IMR-90 (cell line): ENCODE measurements at regions not wholly inside any gene's neighbourhood (a gene's known extent, or its start where the extent isn't known, plus 50 kb on each side); places are given as distances from the start of the nearest gene placed in this dataset.

Experiments
- ATAC-seq: fragments of 200-7000 bp; cut with Tn5 transposase; 2 replicates; pipeline ENCODE4 v1.9.1; 2020; ENCODE audit warnings: low read depth, mild to moderate bottlenecking, moderate library complexity
- BruUV-seq: library from RNA; stranded (reverse); fragments of 400-500 nt; replicated peaks from 2 replicates; lab custom pipeline; 2021; lab: Mats Ljungman, UMichigan
- CTCF ChIA-PET: fragments of 300-600 bp; formaldehyde crosslinking; extraction: SDS; loops from one replicate; lab custom pipeline; 2021; ENCODE audit warnings: antibody characterized with exemption; lab: Yijun Ruan, JAX
- POLR2A ChIA-PET: fragments of 300-600 bp; sonication (Branson Sonifier 250); formaldehyde crosslinking; loops from one replicate; lab custom pipeline; 2022; ENCODE audit warnings: antibody characterized with exemption; ENCODE audit not compliant: unreplicated experiment; lab: Charles Lee
- DNase-seq: peaks from one replicate; pipeline ENCODE4 v3.0.0; 2013
- H2AFZ ChIP-seq: replicated peaks from 2 replicates; pipeline ENCODE3; 2013; ENCODE audit warnings: low read length, mild to moderate bottlenecking; ENCODE audit not compliant: poor library complexity
- H2AK5ac ChIP-seq: 2 replicates; pipeline ENCODE4 v1.6.1; 2013; ENCODE audit warnings: low read depth, low read length, inconsistent platforms
- H2AK9ac ChIP-seq: replicated peaks from 2 replicates; pipeline ENCODE3; 2013; ENCODE audit warnings: mild to moderate bottlenecking, low read depth, low read length, moderate library complexity; ENCODE audit not compliant: poor library complexity
- H2BK120ac ChIP-seq: 2 replicates; pipeline ENCODE4 v1.6.1; 2013; ENCODE audit warnings: low read depth, low read length, inconsistent platforms
- H2BK15ac ChIP-seq: 3 replicates; pipeline ENCODE4 v1.6.1; 2013; ENCODE audit warnings: low read depth, low read length, inconsistent platforms
- H2BK20ac ChIP-seq: 2 replicates; pipeline ENCODE4 v1.6.1; 2013; ENCODE audit warnings: low read depth, mild to moderate bottlenecking, inconsistent platforms, low read length, moderate library complexity
- H2BK5ac ChIP-seq: 2 replicates; pipeline ENCODE4 v1.6.1; 2013; ENCODE audit warnings: mild to moderate bottlenecking, low read depth, low read length, inconsistent platforms; ENCODE audit not compliant: poor library complexity, severe bottlenecking
- H3K14ac ChIP-seq: replicated peaks from 2 replicates; pipeline ENCODE4 v1.6.1; 2013; ENCODE audit warnings: low read depth, low read length, inconsistent platforms
- H3K18ac ChIP-seq: 2 replicates; pipeline ENCODE4 v1.6.1; 2013; ENCODE audit warnings: low read depth, low read length, control low read depth
- H3K23ac ChIP-seq: 2 replicates; pipeline ENCODE4 v1.6.1; 2013; ENCODE audit warnings: low read depth, low read length, inconsistent platforms
- H3K27ac ChIP-seq: 2 replicates; pipeline ENCODE4 v1.5.1; 2013; ENCODE audit warnings: mild to moderate bottlenecking, control low read depth, low read length; ENCODE audit not compliant: insufficient read depth
- H3K27me3 ChIP-seq: 2 replicates; pipeline ENCODE4 v1.6.1; 2013; ENCODE audit warnings: low read length; ENCODE audit not compliant: control insufficient read depth, insufficient read depth
- H3K36me3 ChIP-seq: 2 replicates; pipeline ENCODE4 v1.6.1; 2013; ENCODE audit warnings: low read length, mixed read lengths; ENCODE audit not compliant: control insufficient read depth, insufficient read depth
- H3K4ac ChIP-seq: 2 replicates; pipeline ENCODE4 v1.6.1; 2013; ENCODE audit warnings: low read depth, low read length, inconsistent platforms
- H3K4me1 ChIP-seq: 2 replicates; pipeline ENCODE4 v1.6.1; 2013; ENCODE audit warnings: low read length, mixed read lengths; ENCODE audit not compliant: control insufficient read depth, insufficient read depth
- H3K4me2 ChIP-seq: 2 replicates; pipeline ENCODE4 v1.6.1; 2013; ENCODE audit warnings: low read depth, mild to moderate bottlenecking, control low read depth, low read length, moderate library complexity
- H3K4me3 ChIP-seq: 2 replicates; pipeline ENCODE4 v1.5.1; 2013; ENCODE audit warnings: low read depth, mild to moderate bottlenecking, control low read depth, low read length, moderate library complexity; ENCODE audit not compliant: insufficient read depth
- H3K56ac ChIP-seq: 2 replicates; pipeline ENCODE4 v1.6.1; 2013; ENCODE audit warnings: low read length, inconsistent platforms; ENCODE audit not compliant: insufficient read depth; ENCODE audit errors: extremely low read depth
- H3K79me1 ChIP-seq, 2 experiments: 2 replicates each; pipeline ENCODE4 v1.6.1; 2013; ENCODE audit warnings: low read length in 2 of 2, inconsistent platforms in 1 of 2, low read depth in 1 of 2
- H3K9ac ChIP-seq: 2 replicates; pipeline ENCODE4 v1.6.1; 2013; ENCODE audit warnings: low read depth, low read length, control low read depth
- H3K9me1 ChIP-seq: 2 replicates; pipeline ENCODE4 v1.6.1; 2013; ENCODE audit warnings: low read length, inconsistent platforms; ENCODE audit not compliant: insufficient read depth
- H3K9me3 ChIP-seq: 2 replicates; pipeline ENCODE4 v1.6.1; 2013; ENCODE audit warnings: low read length; ENCODE audit not compliant: control insufficient read depth, insufficient read depth
- H4K20me1 ChIP-seq: 2 replicates; pipeline ENCODE4 v1.6.1; 2013; ENCODE audit warnings: low read length, inconsistent platforms; ENCODE audit not compliant: insufficient read depth
- H4K5ac ChIP-seq: 2 replicates; pipeline ENCODE4 v1.6.1; 2013; ENCODE audit warnings: mild to moderate bottlenecking, low read depth, low read length, control low read depth
- H4K8ac ChIP-seq, 2 experiments: 2 replicates each; pipeline ENCODE4 v1.6.1; 2013; ENCODE audit warnings: low read depth in 2 of 2, low read length in 2 of 2, control low read depth in 1 of 2, inconsistent platforms in 1 of 2
- H4K91ac ChIP-seq: 2 replicates; pipeline ENCODE4 v1.6.1; 2013; ENCODE audit warnings: low read depth, low read length, inconsistent platforms; ENCODE audit not compliant: insufficient read depth
- BHLHE40 ChIP-seq: fragments of 150-350 bp; IDR thresholded peaks from 2 replicates; pipeline ENCODE4 v1.6.1; 2016; ENCODE audit warnings: mild to moderate bottlenecking, low read depth, low read length
- CEBPB ChIP-seq: IDR thresholded peaks from 2 replicates; pipeline ENCODE4 v1.6.1; 2012; ENCODE audit warnings: low read depth, low read length, improper control_type of control experiment
- CHD1 ChIP-seq: IDR thresholded peaks from 2 replicates; pipeline ENCODE4 v1.6.1; 2012; ENCODE audit warnings: low read depth, low read length, improper control_type of control experiment
- CTCF ChIP-seq: conservative IDR thresholded peaks from 2 replicates; pipeline ENCODE4 v1.5.1; 2012; ENCODE audit warnings: mild to moderate bottlenecking, low read depth, low read length, improper control_type of control experiment
- FOS ChIP-seq: fragments of 150-350 bp; IDR thresholded peaks from 2 replicates; pipeline ENCODE4 v1.6.1; 2016; ENCODE audit warnings: low read depth, low read length
- MAFK ChIP-seq: IDR thresholded peaks from 2 replicates; pipeline ENCODE4 v1.6.1; 2012; ENCODE audit warnings: low read depth, low read length, improper control_type of control experiment
- MAZ ChIP-seq: IDR thresholded peaks from 2 replicates; pipeline ENCODE4 v1.6.1; 2012; ENCODE audit warnings: low read depth, mild to moderate bottlenecking, low read length, improper control_type of control experiment, moderate library complexity, borderline replicate concordance
- MXI1 ChIP-seq: IDR thresholded peaks from 2 replicates; pipeline ENCODE4 v1.6.1; 2012; ENCODE audit warnings: low read depth, mild to moderate bottlenecking, low read length, moderate library complexity, borderline replicate concordance
- NFE2L2 ChIP-seq: fragments of 150-350 bp; IDR thresholded peaks from 2 replicates; pipeline ENCODE4 v1.6.1; 2016; ENCODE audit warnings: low read depth, mild to moderate bottlenecking, low read length
- POLR2A ChIP-seq: IDR thresholded peaks from 2 replicates; pipeline ENCODE4 v1.6.1; 2012; ENCODE audit warnings: mild to moderate bottlenecking, low read depth, low read length
- RAD21 ChIP-seq: IDR thresholded peaks from 2 replicates; pipeline ENCODE4 v1.6.1; 2012; ENCODE audit warnings: low read length, improper control_type of control experiment
- RCOR1 ChIP-seq: IDR thresholded peaks from 2 replicates; pipeline ENCODE4 v1.6.1; 2012; ENCODE audit warnings: mild to moderate bottlenecking, low read length, improper control_type of control experiment; ENCODE audit not compliant: insufficient replicate concordance
- RFX5 ChIP-seq: IDR thresholded peaks from 2 replicates; pipeline ENCODE4 v1.8.0; 2012; ENCODE audit warnings: low read depth, mild to moderate bottlenecking, low read length, moderate library complexity
- SMC3 ChIP-seq: fragments of 150-350 bp; IDR thresholded peaks from 2 replicates; pipeline ENCODE4 v1.6.1; 2016; ENCODE audit warnings: low read depth, mild to moderate bottlenecking, antibody characterized with exemption, low read length, moderate library complexity
- WGBS, 2 experiments: methylation state at CpG; one replicate each; pipeline versions ENCODE4 v1.1.5 to v1.1.7; 2013; ENCODE audit warnings: missing lambda C conversion rate in 2 of 2; ENCODE audit not compliant: insufficient read length in 1 of 2; ENCODE audit errors: extremely low coverage in 2 of 2; 5-methylcytosine and 5-hydroxymethylcytosine counted together
- dilution Hi-C: fragments of 300-500 bp; cut with HindIII; formaldehyde crosslinking; loops from one replicate; pipeline ENCODE4 v1.14.3; 2018; ENCODE audit warnings: low sequenced_read_pairs; ENCODE audit not compliant: unreplicated experiment
- in situ Hi-C: fragments of 300-500 bp; cut with MboI; formaldehyde crosslinking; loops from 3 replicates; pipeline ENCODE4 v1.14.3; 2019; ENCODE audit warnings: low sequenced_read_pairs, inconsistent platforms, mixed read lengths
- intact Hi-C: fragments of 100-400 bp; cut with micrococcal nuclease; formaldehyde crosslinking; loops from 2 replicates; pipeline ENCODE4 v1.10.0; 2022
- TF ChIP-seq, protein P1 (sequence below): fragments of 150-350 bp; IDR thresholded peaks from 2 replicates; pipeline ENCODE4 v1.6.1; 2016; ENCODE audit warnings: low read depth, mild to moderate bottlenecking, low read length, moderate library complexity, borderline replicate concordance

DNA sequence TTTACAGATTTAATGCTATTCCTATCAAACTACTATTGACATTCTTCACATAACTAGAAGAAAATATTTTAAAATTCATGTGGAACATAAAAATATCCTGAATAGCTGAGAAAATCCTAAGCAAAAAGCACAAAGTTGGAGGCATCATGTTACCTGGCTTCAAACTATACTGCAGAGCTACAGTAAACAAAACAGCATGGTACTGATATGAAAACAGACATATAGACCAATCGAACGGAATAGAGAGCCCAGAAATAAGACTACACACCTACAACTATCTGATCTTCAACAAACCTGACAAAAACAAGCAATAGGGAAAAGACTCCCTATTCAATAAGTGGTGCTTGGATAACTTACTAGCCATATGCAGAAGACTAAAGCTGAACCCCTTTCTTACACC is 273.4 kb upstream of the GRIA3 start:
- Histone ChIP-seq H2AK9ac (no peak overlapping the region), H3K4me3 (no peak overlapping the region), H3K18ac (no peak overlapping the region), H3K23ac (no peak overlapping the region), H4K20me1 (no peaks in the 10 kb centered on the region), H3K27ac (no peak overlapping the region), H4K8ac (no peak overlapping the region), H3K9me1 (no peaks in the 10 kb centered on the region), H2BK5ac (no peak overlapping the region), H2BK20ac (no peak overlapping the region), H3K4me2 (no peak overlapping the region), H2AFZ (no peak overlapping the region), H3K56ac (no peak overlapping the region), H3K9ac (no peak overlapping the region), H2BK15ac (no peak overlapping the region), H3K36me3 (no peaks in the 10 kb centered on the region), H3K27me3 (no peaks in the 10 kb centered on the region), H4K5ac (no peak overlapping the region), H4K91ac (no peak overlapping the region), H3K4me1 (no peaks in the 10 kb centered on the region), H2BK120ac (no peak overlapping the region), H2AK5ac (no peak overlapping the region), H3K9me3 (peaks cover 12% of the 10 kb centered on the region; the same call in 1 of the 2 replicates), H3K4ac (no peak overlapping the region), H3K79me1 (no peaks in the 10 kb centered on the region), H3K14ac (no peak overlapping the region)
- TF ChIP-seq MAFK (no peak), RFX5 (no peak), BHLHE40 (no peak), MAZ (no peak), CEBPB (no peak), CTCF (no peak), POLR2A (no peak), FOS (no peak), SMC3 (no peak), NFE2L2 (no peak), RCOR1 (no peak), CHD1 (no peak), RAD21 (no peak), MXI1 (no peak)
- TF ChIP-seq, protein P1, sequence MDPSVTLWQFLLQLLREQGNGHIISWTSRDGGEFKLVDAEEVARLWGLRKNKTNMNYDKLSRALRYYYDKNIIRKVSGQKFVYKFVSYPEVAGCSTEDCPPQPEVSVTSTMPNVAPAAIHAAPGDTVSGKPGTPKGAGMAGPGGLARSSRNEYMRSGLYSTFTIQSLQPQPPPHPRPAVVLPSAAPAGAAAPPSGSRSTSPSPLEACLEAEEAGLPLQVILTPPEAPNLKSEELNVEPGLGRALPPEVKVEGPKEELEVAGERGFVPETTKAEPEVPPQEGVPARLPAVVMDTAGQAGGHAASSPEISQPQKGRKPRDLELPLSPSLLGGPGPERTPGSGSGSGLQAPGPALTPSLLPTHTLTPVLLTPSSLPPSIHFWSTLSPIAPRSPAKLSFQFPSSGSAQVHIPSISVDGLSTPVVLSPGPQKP = no peak
- BruUV-seq = no TSS peak
- no CpG with 5 or more reads among the region's 2 CpGs for WGBS, 2 experiments
- no peak for ATAC-seq
- in situ Hi-C loops (no loop called here), intact Hi-C loops (no loop called here), dilution Hi-C loops (no loop called here)
- POLR2A ChIA-PET = no interaction called here
- no peak for DNase-seq
- CTCF ChIA-PET = no interaction called here
